Left forelimb (tissue), 1 donor: ENCODE measurements at regions not wholly inside any gene's neighbourhood (a gene's known extent, or its start where the extent isn't known, plus 50 kb on each side); places are given as distances from the start of the nearest gene placed in this dataset.
"Not testable (repeated sequence)": the region's sequence is repeated elsewhere in the genome, so short reads cannot be mapped to it uniquely, and the experiment has no call there.

Source experiments
- DNase-seq: peaks from one replicate; pipeline ENCODE4 v3.0.0-alpha.2; 2018; ENCODE audit warnings: low spot score

DNA sequence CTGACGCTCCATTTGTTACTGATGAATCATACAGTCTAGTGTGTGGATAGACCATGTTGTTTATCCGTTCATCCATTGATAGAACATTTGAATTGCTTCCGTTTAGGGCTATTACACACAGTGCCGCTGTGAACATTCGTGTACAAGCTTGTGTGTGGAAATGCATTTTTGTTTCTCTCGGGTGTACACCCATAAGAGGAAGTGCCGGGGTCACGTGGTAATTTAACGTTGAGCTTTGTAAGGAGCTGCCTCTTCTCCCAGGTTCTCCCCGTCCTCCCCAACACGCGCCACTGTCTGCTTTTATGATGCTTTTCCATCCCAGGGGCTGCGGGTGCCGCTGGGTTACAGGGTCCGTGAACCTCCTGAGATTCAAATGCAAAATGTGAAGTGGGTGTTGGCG, 142.3 kb downstream of the IGLL1 start:
- DNase-seq, result no peak

DNA sequence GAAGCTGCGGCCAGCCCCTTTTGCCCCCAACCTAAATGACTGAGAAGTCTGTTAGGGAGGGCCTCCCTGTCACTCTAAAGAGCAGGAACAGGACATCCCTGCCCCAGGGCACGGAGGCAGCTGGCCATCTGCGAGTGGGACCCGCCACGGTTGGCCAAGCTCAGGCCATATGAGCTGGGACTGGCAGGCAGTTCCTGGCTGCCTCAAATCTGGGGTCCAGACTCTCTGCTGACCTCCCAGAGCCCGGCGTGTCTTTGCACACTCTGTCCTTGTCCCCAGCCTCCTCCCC, 143.0 kb downstream of the IGLL1 start:
- not testable (repeated sequence) for DNase-seq

DNA sequence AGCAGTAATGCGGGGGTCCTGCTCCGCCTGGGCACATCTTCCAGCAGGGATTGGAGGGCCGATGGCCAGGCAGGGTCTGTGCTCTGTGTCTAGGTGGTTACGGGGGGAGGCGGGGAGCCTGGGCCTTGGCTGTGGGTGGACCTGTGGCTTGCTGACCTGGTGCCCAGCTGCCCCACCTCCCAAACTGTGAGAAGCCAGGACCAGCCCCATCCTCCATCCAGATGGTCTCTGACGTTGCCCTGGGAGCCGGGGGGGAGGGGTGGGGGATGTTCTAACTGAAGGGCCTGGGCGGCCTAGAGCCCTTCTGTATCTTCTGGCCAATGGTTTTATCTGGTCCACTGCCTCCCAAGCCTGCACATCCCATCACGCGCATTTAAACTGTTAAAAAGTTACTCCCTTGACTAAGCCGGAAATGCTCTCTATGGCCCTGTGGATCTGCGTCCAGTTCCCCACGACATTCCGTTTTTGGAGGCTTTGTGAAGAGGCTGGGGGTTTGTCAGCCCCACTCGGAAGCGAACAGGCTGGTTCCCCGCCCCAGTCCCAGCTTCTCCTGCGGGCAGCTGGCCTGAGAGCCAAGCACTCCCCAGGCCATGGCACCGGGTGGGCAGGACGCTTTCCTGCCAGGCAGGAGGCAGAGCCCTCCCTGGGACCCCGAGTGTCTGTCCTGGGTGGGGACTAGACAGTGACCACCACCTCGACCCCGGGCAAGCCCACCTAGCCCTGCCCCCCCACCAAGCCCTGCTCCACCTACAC, 143.6 kb downstream of the IGLL1 start:
- DNase-seq, result not testable (repeated sequence)

DNA sequence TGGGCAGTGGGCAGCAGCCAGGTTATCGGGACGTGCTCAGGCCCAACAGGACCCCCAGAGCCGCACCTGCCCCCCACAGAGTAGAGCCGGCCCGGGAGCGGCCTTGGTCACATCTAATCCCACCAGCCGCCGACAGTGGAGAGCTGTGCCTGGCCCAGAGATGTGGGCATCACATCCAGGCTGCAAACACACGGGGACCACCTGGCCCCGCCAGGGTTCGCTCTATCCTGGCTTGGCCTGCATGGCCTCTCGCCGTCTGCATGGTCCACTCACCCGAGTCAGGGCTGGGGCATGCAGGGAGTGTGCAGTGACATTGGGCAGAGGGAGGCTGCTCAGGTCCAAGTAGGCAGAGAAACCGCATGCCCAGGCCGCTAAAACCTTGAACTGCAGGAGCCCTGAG, 144.9 kb downstream of the IGLL1 start:
- DNase-seq, result not testable (repeated sequence)

DNA sequence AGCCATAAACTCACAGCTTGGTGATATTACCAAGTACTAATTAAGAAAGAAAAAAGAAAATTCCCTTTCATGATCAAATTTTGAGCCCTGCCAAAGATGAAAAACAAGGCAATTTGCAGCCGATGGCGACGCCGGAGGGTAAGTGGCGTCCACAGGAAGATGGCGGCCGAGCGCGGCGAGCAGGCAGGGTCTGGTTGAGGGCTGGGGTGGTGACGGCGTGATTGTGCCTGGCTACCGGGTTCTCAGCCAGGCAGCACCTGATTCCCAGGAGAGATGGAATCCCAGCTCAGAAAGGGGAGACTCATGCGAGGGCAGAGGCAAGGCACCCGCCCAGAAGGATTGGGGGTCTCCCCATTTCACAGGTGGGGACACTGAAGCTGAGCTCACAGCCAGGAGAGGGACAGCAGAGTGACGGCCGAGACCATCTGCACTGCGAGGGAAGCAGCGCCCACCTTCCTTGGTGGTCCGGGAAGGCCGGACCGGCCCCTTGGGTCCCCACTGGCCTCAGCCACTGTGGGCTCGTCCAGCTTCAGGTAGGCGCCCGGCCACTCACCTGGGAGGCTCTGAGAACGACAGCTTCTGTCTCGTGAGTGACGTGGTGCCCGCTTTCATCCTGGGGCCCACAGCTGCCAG, 145.8 kb downstream of the IGLL1 start:
- not testable (repeated sequence) for DNase-seq

DNA sequence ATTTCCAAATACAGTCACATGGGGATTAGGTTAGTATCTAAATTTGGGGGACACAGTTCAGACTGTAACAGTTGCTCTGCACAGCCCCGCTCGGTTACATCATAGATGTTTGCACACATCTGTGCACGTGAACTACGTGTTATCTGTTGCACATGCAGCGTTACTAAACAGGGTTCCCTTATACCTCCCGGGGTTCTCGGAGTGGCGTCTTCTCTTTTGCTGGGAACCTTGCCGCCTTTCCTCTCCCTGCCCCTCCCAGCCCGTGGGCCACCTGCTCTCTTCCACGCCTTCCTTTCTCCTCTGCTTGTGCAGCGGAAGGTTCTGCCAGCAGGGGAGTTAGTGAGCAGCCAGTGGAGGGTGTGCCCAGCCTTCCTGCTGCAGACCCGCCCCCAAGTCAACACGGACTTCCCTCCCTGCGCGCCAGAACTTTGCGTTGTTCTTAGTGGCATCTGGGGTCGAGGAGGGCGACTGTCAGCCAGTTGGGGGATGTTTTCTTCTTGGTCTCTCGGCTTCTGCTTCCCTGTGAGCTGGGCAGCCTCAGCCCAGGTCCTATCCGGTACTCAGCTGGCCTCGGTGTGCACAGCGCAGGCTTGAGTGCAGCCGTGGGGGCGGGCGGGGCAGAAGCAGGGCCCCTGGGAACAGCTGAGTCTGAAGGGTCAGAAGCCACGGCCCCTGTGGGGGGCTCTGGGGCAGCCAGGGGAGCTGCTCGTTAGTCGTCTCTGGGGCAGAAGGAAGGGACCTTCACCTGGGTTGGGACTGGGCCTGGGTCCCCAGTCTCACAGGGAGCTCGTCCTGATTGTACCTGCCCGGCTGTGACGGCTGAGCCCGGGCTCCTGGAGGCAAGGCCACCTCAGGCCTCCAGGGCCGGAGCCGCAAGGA, 146.7 kb downstream of the IGLL1 start:
- DNase-seq, result not testable (repeated sequence)

DNA sequence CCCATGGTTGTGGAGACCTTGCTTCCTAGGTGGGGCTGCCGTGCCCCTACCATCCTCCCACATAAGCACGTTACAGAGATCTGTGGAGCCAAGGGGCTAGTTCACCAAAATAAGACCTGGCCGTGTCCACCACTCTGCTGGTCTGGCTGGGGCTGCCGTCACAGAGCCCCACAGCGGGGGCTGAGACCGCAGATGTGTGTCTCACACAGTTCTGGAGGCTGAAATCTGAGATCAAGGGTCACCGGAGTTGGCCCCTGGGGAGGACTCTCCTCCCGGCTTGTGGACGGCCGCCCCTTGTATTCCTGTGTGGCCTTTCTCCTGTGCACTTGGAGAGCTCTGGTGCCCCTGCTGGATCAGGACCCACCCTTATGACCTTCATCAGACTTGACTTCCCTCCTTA, 147.4 kb downstream of the IGLL1 start:
- not testable (repeated sequence) for DNase-seq

DNA sequence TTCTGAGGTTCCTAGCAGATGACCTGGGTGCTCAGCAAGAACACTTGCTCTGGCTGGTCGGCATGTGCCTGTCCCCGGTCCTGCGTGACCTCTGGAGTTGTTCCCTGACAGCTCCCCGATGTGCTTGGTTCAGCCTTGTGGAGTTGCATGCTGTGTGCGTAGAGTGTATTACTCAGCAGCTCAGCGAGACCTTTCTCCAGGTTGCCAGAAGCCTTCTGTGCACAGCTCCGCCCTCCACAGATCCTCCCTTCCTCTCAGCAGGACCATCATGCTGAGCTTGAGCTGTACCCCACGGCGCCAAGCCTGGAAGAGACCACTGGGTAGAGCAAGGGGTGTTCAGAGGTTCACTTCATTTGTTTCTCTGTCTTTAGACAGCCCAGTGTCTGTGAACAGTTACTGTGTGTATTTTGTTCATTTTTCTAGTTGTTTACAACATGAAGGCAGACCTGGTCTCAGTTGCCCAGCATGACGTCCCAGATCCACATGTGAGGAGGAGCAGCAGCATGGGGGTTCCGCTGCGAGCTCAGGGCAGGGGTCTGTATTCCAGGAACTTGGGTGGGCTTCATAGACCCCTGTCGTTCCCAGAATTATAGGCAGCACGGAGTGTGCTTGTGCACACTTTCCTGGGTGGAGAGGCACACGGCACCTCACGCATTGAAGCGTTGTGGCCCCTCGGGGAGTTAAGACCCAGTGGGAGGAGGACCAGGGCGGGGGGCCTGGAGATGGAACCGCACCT, 148.6 kb downstream of the IGLL1 start:
- DNase-seq, result no peak

DNA sequence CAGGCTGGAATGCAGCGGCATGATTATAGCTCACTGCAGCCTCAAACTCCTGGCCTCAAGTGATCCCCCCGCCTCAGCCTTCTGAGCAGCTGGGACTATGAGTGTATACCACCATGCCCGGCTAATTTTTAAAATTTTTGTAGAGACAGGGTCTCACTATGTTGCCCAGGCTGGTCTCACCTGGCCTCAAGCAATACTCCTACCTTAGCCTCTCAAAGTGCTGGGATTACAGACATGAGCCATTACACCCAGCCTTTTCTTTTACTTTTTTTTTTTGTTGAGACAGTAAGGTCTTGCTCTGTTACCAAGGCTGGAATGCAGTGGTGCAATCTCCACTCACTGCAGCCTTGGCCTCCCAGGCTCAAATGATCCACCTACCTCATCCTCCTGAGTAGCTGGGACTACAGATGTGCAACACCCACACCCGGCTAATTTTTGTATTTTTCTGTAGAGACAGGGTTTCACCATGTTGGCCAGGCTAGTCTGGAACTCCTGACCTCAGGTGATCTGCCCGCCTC, 155.5 kb downstream of the IGLL1 start:
- not testable (repeated sequence) for DNase-seq

DNA sequence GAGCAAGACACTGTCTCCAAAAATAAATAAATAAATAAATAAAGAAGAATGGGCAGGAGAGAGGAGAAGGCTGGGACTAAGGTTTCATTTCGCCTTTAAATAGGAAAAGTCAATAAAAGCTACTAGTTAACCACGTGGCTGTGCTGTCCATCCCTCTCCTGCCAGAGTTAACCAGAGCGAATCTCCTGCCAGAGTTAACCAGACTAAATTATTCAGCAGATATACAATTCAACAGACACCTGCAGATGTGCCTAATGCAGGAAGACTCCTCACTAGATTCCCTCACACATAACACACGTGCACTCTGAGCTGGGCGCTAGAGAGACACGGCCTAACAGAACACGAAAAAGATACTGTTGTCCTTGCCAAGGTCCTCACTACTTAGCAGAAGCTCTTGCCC, 156.1 kb downstream of the IGLL1 start:
- DNase-seq, result no peak

DNA sequence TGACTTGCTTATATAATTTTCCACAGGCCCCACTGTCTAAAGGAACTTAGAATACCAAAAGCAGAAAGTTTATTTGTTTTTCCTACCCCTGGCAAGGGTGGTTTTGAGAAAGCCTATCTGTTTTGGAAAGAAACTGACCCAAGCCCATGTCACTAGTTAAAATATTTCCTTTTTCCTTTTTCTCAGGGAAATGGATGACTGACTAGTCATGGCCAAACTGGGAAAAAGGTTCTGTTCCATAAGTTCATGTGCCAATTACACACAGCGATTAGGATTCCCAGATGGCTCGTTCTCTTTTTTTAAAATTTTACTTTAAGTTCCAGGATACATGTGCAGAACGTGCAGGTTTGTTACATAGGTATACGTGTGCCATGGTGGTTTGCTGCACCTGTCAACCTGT, 157.8 kb downstream of the IGLL1 start:
- DNase-seq, result not testable (repeated sequence)

DNA sequence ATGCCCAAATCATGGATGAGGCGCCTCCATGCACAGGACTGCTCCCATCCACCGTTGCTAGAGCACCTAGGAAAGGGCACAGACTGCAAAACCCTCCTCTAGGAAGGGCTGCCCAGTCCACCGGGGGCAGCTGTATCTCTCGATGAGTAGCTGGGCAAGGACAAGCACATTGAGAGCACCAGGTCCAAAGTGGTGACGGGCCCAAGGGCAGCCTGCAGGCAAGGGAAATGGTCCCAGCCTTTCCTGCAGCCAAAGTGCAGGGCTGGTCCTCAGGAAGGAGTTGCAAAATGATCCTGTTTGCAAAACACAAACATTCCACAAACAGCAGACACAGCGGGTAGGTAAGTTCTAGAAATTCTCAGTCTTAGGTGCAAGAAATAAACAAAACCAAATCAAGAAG, 158.8 kb downstream of the IGLL1 start:
- not testable (repeated sequence) for DNase-seq

DNA sequence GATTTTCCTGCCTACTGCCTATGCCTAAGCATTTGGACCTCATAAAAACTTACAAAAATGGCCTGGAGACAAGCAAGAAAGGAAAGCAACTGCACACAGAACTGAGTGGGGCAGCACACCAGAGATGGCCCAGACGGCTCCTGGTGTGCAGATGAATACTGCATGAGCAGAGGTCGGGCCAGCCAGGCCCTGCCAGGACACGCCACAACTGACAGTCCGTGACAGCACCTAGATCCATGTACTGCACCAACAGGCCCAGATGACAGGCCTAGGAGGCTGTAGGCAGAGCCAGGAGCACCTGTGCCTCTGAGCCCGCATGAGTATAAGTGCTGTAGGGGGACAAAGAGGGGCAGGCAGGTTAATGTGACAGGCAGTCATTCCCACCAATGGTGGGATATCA, 160.2 kb downstream of the IGLL1 start:
- no peak for DNase-seq

DNA sequence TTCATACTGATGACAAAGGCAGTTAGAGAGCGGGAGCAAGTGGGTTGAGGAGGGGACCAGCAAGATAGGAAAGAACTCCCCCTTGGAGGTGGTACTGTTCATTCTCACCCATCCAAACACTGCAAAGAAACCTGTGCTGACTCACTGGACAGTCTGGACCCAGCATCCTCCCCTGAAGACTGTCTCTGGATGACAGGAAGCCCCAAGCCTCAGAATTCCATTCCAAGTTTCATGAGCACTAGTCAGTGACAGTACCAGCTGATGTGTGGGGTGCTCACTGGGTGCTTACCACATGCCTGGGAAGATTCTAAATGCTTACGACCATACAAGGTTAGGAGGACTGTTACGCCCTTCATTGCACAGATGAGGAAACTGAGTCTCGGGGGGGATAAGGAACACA, 160.9 kb downstream of the IGLL1 start:
- DNase-seq, result no peak

DNA sequence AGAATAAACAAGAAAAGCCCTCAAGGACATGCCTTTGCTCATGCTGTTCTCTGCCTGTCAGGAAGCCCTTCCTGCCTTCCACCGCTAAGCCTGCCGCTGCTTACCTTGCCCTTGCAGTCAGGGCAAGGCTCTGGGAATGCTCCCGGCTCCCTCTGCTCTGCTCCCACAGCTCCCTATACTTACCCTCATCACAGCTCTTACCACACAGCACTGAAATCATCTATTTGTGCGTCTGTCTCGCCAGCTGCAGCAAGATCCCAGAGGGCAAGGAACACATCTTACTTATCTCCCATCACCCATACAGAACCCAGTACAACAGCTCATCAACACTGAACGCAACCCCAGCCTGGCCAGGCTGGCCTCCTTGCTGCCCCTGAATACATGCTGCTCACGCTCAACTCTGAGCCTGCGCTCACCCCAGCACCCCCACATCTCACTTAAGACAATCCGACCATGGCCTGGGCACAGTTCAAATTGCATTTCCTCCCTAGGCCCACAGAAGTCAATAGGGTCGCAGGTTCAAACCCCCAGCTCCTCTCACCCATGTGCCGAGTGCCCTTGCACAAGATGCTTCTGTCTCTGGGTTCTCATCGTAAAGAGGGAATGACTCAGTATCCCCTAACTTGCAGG, 161.8 kb downstream of the IGLL1 start:
- no peak for DNase-seq

DNA sequence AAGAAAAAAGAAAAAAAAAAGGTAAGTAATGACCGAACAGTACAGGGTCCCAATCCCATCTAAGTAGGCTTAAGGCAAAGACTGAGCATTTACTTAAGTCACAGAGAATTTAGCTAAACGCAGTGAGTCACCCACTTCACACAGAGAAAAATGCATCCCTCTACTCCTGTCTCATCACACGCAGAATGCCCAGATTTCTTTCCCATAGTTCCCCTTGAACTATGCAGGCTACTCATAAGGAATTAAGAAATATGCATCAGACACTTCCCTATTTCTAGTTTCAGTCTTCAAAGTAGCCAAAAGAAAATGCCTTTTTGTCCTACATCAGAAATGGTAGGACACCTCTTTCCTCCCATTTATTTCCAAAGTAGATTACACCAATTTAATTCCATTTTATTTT, 162.8 kb downstream of the IGLL1 start:
- not testable (repeated sequence) for DNase-seq

DNA sequence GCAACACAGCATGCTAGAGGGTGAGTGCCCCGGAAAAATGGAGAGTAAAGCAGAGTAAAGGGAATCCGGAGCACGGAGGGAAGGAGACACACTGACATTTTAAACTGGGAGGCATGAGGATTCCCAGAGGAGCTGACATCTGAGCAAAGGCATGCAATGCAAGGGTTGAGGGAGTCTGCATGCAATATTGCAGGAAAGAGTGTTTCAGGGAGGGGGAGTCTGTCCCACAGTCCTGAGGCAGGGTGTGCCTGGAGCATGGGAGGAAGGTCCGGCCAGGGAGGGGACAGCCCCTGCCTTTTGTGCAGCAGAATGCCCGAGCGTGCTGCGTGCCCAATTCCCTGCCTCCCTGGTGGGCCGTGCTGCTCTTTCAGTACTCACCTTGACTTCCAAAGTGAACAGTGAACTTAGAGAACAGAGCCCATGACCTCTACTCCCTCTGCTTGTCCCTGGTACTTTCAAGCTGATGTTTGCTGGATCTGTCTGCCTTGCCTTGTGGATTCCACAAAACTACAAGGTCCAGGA, 163.9 kb downstream of the IGLL1 start:
- not testable (repeated sequence) for DNase-seq

DNA sequence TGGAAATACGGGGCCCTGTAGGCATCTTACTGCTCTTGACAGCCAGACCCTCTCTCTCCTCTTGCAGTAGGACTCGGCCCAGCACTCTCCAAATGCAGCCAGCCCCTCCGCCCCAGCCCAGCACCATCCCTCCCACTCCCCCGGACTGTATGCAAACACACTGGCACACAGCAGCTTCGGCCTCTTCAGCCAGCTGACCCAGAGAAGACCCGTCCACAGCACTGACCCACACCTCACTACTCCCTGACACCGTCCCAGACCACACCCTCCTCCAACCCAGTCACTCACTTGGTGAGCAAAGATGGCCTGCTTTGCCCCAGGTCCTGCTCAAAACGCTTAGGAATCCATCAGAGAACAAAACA, 164.6 kb downstream of the IGLL1 start:
- DNase-seq, result no peak

DNA sequence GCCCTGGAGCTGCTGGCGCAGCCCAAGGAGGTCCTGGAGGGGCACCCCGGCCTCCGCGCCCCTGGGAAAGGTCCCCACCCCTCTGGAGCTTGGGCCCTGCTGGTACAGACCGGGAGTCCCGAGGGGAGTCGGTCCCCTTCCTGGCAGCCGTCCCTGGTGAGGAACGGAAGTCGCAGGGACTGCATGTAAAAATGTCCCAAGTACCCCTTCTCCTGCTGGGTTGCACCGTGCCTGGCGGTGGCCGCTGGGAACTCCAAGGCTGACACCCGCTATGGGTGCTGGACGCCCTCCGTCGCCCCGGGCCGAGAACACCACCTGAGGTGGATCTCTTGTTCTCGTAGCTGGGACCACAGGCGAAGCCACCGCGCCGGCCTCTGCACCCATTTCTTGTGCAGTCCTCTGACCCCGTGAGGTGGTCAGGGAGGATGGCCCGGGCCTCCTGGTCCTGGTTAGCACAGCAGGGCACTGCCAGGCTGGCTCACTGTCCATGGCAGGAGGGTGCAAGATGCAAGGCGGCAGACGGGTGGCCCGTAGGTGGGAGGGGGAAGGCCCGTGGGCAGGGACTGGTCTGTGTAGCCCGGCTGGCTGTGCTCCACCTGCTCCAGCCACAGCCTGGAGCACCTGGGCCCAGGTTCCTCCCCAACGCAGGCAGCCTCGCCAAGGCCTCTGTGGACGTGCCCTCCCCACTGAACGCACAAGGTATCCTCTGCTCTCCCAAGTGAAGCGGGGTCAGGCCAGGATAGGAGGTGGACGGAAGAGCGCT, 165.2 kb downstream of the IGLL1 start:
- no peak for DNase-seq

DNA sequence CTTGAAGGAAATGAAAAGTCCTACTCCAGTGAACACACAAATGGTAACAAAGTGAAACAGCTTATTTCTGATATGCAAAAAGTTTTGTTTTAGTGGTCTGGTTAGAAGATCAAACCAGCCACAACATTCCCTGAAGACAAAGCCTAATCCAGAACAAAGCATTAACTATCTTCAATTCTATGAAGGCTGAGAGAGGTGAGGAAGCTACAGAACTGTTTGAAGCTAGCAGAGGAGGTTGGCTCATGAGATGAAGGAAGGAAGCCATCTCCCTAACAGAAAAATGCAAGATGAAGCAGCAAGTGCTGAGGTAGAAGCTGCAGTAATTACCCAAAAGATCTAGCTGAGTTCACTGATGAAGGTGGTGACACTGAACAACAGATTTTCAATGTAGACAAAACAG, 168.4 kb downstream of the IGLL1 start:
- DNase-seq, result no peak

DNA sequence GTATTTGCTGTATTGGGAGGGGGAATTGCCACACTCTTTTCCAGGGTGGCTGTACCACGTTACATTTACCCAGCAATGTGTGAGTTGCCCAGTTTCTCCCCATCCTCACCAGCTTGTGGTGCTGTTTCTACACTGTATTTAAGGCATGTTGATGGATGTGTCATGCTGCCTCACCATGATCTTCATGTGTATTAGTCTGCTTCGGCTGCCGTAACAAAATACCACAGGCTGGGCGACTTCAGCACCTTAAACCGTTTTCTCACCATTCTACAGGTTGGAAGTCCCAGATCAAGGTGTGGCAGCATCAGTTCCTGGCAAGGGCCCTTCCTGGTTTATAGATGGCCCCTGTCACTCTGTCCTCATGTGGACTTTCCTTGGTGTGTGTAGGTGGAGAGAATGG, 169.7 kb downstream of the IGLL1 start:
- DNase-seq, result no peak
